Gastrocnemius medialis (tissue), 4 donors: ENCODE measurements at regions not wholly inside any gene's neighbourhood (a gene's known extent, or its start where the extent isn't known, plus 50 kb on each side); places are given as distances from the start of the nearest gene placed in this dataset.

Experiments used
- CTCF ChIP-seq, 5 experiments: fragments of 450-650 bp in 3 of 5; fragments of 200-600 bp in 2 of 5; sonication (generic) in 2 of 5; IDR thresholded peaks in 4 of 5; conservative IDR thresholded peaks in 1 of 5; 1 replicate in 4 of 5; 2 replicates in 1 of 5; pipeline ENCODE4 v1.5.1; 2016 to 2019; ENCODE audit warnings: antibody characterized with exemption in 5 of 5, mild to moderate bottlenecking in 3 of 5, moderate library complexity in 3 of 5
- POLR2A ChIP-seq, 2 donors: fragments of 450-650 bp; IDR thresholded peaks; one replicate each; pipeline ENCODE4 v1.6.1; 2017; ENCODE audit warnings: antibody characterized with exemption in 2 of 2, mild to moderate bottlenecking in 2 of 2, moderate library complexity in 2 of 2

DNA sequence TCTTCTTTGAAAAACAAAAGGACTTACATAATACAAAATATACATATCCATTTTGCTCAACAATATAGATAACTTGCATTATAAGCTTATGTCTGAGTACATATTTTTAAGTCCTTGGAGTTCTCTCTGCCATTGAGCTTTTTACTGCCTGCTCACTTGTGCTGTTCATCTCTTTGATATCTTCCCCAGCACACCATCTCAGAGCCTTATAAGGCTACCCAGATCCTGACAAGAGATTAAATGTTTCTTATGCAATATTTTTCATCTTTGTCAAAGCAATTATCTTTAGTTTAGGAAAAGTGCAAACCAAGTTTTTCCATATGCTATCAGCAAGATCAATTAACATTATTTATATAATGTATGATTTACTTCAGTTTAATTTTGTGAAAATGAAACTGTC is 60.7 kb upstream of the ITGA1 start:
- TF ChIP-seq CTCF (IDR thresholded peaks at IDR 0.05 in 4 of 5, conservative IDR thresholded peaks at IDR 0.05 in 1 of 5) (no peak), POLR2A (IDR thresholded peaks at IDR 0.05) (no peak)
